ENCODE measurements at regions not wholly inside any gene's neighbourhood (a gene's known extent, or its start where the extent isn't known, plus 50 kb on each side); places are given as distances from the start of the nearest gene placed in this dataset.

DNA sequence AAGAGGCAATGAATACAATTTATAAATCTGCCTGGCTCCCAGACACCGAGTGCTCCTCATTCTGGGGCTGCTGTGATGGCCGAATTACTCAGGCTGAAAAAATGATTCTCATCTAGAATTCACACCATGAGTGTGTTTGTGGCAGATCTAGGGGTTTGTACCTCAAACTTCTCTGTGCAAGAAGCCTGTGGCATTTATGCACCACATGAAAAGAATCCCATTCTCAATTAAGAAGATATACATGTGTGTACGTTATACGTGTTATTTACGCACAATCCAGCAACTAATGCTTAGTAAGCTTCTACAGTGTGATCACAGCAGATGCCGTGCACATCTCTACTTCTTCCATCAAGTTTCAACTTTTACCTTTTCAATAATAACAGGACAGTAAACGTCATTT, 476.8 kb downstream of the SHQ1 start:
- TF ChIP-seq RAD21 (conservative IDR thresholded peaks at IDR 0.05 in 1 of 2, IDR thresholded peaks at IDR 0.05 in 1 of 2) (no peak), MYC (IDR thresholded peaks at IDR 0.05; ENCODE audit: borderline replicate concordance, low read length) (no peak), JUN (IDR thresholded peaks at IDR 0.05) (no peak)
- TF ChIP-seq, protein P1, sequence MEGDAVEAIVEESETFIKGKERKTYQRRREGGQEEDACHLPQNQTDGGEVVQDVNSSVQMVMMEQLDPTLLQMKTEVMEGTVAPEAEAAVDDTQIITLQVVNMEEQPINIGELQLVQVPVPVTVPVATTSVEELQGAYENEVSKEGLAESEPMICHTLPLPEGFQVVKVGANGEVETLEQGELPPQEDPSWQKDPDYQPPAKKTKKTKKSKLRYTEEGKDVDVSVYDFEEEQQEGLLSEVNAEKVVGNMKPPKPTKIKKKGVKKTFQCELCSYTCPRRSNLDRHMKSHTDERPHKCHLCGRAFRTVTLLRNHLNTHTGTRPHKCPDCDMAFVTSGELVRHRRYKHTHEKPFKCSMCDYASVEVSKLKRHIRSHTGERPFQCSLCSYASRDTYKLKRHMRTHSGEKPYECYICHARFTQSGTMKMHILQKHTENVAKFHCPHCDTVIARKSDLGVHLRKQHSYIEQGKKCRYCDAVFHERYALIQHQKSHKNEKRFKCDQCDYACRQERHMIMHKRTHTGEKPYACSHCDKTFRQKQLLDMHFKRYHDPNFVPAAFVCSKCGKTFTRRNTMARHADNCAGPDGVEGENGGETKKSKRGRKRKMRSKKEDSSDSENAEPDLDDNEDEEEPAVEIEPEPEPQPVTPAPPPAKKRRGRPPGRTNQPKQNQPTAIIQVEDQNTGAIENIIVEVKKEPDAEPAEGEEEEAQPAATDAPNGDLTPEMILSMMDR (IDR thresholded peaks at IDR 0.05) = no peak
- TF ChIP-seq, protein P2, sequence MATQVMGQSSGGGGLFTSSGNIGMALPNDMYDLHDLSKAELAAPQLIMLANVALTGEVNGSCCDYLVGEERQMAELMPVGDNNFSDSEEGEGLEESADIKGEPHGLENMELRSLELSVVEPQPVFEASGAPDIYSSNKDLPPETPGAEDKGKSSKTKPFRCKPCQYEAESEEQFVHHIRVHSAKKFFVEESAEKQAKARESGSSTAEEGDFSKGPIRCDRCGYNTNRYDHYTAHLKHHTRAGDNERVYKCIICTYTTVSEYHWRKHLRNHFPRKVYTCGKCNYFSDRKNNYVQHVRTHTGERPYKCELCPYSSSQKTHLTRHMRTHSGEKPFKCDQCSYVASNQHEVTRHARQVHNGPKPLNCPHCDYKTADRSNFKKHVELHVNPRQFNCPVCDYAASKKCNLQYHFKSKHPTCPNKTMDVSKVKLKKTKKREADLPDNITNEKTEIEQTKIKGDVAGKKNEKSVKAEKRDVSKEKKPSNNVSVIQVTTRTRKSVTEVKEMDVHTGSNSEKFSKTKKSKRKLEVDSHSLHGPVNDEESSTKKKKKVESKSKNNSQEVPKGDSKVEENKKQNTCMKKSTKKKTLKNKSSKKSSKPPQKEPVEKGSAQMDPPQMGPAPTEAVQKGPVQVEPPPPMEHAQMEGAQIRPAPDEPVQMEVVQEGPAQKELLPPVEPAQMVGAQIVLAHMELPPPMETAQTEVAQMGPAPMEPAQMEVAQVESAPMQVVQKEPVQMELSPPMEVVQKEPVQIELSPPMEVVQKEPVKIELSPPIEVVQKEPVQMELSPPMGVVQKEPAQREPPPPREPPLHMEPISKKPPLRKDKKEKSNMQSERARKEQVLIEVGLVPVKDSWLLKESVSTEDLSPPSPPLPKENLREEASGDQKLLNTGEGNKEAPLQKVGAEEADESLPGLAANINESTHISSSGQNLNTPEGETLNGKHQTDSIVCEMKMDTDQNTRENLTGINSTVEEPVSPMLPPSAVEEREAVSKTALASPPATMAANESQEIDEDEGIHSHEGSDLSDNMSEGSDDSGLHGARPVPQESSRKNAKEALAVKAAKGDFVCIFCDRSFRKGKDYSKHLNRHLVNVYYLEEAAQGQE (IDR thresholded peaks at IDR 0.05) = no peak
- TF ChIP-seq, protein P3, sequence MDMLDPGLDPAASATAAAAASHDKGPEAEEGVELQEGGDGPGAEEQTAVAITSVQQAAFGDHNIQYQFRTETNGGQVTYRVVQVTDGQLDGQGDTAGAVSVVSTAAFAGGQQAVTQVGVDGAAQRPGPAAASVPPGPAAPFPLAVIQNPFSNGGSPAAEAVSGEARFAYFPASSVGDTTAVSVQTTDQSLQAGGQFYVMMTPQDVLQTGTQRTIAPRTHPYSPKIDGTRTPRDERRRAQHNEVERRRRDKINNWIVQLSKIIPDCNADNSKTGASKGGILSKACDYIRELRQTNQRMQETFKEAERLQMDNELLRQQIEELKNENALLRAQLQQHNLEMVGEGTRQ (IDR thresholded peaks at IDR 0.05) = no peak
